Astrocyte (in vitro differentiated cells and primary cell): ENCODE measurements at regions not wholly inside any gene's neighbourhood (a gene's known extent, or its start where the extent isn't known, plus 50 kb on each side); places are given as distances from the start of the nearest gene placed in this dataset.

Source experiments
- DNase-seq: peaks from one replicate; pipeline ENCODE4 v3.0.0-alpha.2; 2010; ENCODE audit warnings: low read depth
- FAIRE-seq: peaks from 2 replicates; lab custom pipeline; 2011; peaks lifted over from hg19 to GRCh38; lab: Jason Lieb, UNC
- H2AFZ ChIP-seq: 2 replicates; pipeline ENCODE4 v1.6.0; 2012; ENCODE audit warnings: low read depth, low read length, inconsistent platforms
- H3K27ac ChIP-seq: 2 replicates; pipeline ENCODE4 v1.5.1; 2011; ENCODE audit warnings: low read depth, low read length, inconsistent platforms
- H3K27me3 ChIP-seq: 2 replicates; pipeline ENCODE4 v1.6.0; 2011; ENCODE audit warnings: low read length, inconsistent platforms; ENCODE audit not compliant: insufficient read depth
- H3K36me3 ChIP-seq: 2 replicates; pipeline ENCODE4 v1.5.1; 2011; ENCODE audit warnings: low read length, inconsistent platforms; ENCODE audit not compliant: insufficient read depth
- H3K4me1 ChIP-seq: 2 replicates; pipeline ENCODE4 v1.5.1; 2011; ENCODE audit warnings: low read length, inconsistent platforms; ENCODE audit not compliant: insufficient read depth
- H3K4me2 ChIP-seq: 2 replicates; pipeline ENCODE4 v1.6.0; 2012; ENCODE audit warnings: low read length, inconsistent platforms
- H3K4me3 ChIP-seq: 2 replicates; pipeline ENCODE4 v1.5.1; 2011; ENCODE audit warnings: low read depth, mild to moderate bottlenecking, low read length, inconsistent platforms; ENCODE audit not compliant: insufficient read depth
- H3K79me2 ChIP-seq: 2 replicates; pipeline ENCODE4 v1.6.0; 2012; ENCODE audit warnings: mild to moderate bottlenecking, low read length, inconsistent platforms; ENCODE audit not compliant: insufficient read depth
- H3K9ac ChIP-seq: 2 replicates; pipeline ENCODE4 v1.6.0; 2012; ENCODE audit warnings: mild to moderate bottlenecking, low read length, inconsistent platforms
- H3K9me3 ChIP-seq: 2 replicates; pipeline ENCODE4 v1.5.1; 2012; ENCODE audit warnings: low read depth, mild to moderate bottlenecking, low read length, inconsistent platforms; ENCODE audit not compliant: insufficient read depth
- H4K20me1 ChIP-seq: 2 replicates; pipeline ENCODE4 v1.6.0; 2012; ENCODE audit warnings: low read length, inconsistent platforms; ENCODE audit not compliant: insufficient read depth
- H3K27ac Mint-ChIP-seq: one replicate; pipeline ENCODE4 v1.8.0; 2021; ENCODE audit warnings: mild to moderate bottlenecking, mixed read lengths; ENCODE audit not compliant: unreplicated experiment
- H3K27me3 Mint-ChIP-seq: one replicate; pipeline ENCODE4 v1.8.0; 2021; ENCODE audit warnings: low read depth, mixed read lengths; ENCODE audit not compliant: unreplicated experiment
- H3K36me3 Mint-ChIP-seq: one replicate; pipeline ENCODE4 v1.8.0; 2021; ENCODE audit warnings: low read depth, mixed read lengths; ENCODE audit not compliant: unreplicated experiment
- H3K4me1 Mint-ChIP-seq: one replicate; pipeline ENCODE4 v1.8.0; 2021; ENCODE audit warnings: low read depth, mixed read lengths; ENCODE audit not compliant: unreplicated experiment
- H3K4me3 Mint-ChIP-seq: one replicate; pipeline ENCODE4 v1.8.0; 2021; ENCODE audit warnings: mild to moderate bottlenecking, moderate library complexity, mixed read lengths; ENCODE audit not compliant: unreplicated experiment
- H3K9me3 Mint-ChIP-seq: one replicate; pipeline ENCODE4 v1.8.0; 2021; ENCODE audit warnings: mild to moderate bottlenecking, mixed read lengths; ENCODE audit not compliant: unreplicated experiment
- EZH2 ChIP-seq: IDR thresholded peaks from 2 replicates; pipeline ENCODE4 v1.6.1; 2012; ENCODE audit warnings: mild to moderate bottlenecking, low read length, inconsistent platforms; ENCODE audit not compliant: insufficient read depth
- TF ChIP-seq, protein P1 (sequence below): IDR thresholded peaks from 2 replicates; pipeline ENCODE4 v1.5.1; 2011; ENCODE audit warnings: low read depth, mild to moderate bottlenecking, inconsistent platforms, low read length, moderate library complexity; ENCODE audit not compliant: insufficient read depth

GRCh38 chr20:39871013-39871412 is 818.0 kb downstream of the MAFB start:
- Histone ChIP-seq H3K4me1 (no peaks in the 10 kb centered on the region), H3K79me2 (no peaks in the 10 kb centered on the region), H3K27me3 (no peaks in the 10 kb centered on the region), H3K36me3 (no peaks in the 10 kb centered on the region), H3K9me3 (no peaks in the 10 kb centered on the region), H2AFZ (no peak overlapping the region), H4K20me1 (no peaks in the 10 kb centered on the region), H3K4me3 (no peak overlapping the region), H3K9ac (no peak overlapping the region), H3K4me2 (no peak overlapping the region), H3K27ac (no peak overlapping the region)
- no peak overlapping the region for H3K4me3 Mint-ChIP-seq
- no peaks in the 10 kb centered on the region for H3K36me3 Mint-ChIP-seq
- FAIRE-seq (no peak), DNase-seq (no peak)
- TF ChIP-seq EZH2: no peak
- TF ChIP-seq, protein P1, sequence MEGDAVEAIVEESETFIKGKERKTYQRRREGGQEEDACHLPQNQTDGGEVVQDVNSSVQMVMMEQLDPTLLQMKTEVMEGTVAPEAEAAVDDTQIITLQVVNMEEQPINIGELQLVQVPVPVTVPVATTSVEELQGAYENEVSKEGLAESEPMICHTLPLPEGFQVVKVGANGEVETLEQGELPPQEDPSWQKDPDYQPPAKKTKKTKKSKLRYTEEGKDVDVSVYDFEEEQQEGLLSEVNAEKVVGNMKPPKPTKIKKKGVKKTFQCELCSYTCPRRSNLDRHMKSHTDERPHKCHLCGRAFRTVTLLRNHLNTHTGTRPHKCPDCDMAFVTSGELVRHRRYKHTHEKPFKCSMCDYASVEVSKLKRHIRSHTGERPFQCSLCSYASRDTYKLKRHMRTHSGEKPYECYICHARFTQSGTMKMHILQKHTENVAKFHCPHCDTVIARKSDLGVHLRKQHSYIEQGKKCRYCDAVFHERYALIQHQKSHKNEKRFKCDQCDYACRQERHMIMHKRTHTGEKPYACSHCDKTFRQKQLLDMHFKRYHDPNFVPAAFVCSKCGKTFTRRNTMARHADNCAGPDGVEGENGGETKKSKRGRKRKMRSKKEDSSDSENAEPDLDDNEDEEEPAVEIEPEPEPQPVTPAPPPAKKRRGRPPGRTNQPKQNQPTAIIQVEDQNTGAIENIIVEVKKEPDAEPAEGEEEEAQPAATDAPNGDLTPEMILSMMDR: no peak
- H3K27me3 Mint-ChIP-seq: no peaks in the 10 kb centered on the region
- peaks cover 7% of the 10 kb centered on the region for H3K4me1 Mint-ChIP-seq
- no peak overlapping the region for H3K27ac Mint-ChIP-seq
- H3K9me3 Mint-ChIP-seq: peaks cover 2% of the 10 kb centered on the region

DNA sequence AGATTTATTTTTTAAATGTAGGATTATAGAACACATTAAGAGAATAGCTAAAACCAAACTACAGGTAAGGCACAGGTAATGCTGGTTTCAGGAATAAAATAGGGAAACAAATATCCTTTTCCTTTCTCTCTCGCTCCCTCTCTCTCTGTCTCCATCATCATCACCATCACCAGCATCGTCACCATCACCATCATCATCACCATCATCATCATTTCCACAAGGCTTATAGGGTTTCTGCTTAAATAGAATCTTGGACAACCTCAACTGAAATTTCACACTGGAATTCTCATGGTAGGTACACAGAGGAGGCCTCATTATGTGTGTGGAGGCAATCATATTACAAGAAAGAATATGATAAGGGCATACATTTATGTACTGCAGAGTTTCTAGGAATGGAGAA is 823.6 kb downstream of the MAFB start:
- Histone ChIP-seq H3K27me3 (no peaks in the 10 kb centered on the region), H3K4me2 (no peak overlapping the region), H3K4me1 (no peaks in the 10 kb centered on the region), H3K4me3 (no peak overlapping the region), H4K20me1 (no peaks in the 10 kb centered on the region), H3K9ac (no peak overlapping the region), H3K9me3 (no peaks in the 10 kb centered on the region), H3K27ac (no peak overlapping the region), H3K36me3 (no peaks in the 10 kb centered on the region), H2AFZ (no peak overlapping the region), H3K79me2 (no peaks in the 10 kb centered on the region)
- H3K36me3 Mint-ChIP-seq: no peaks in the 10 kb centered on the region
- no peak for TF ChIP-seq EZH2
- TF ChIP-seq, protein P1: no peak
- no peak for FAIRE-seq
- H3K4me1 Mint-ChIP-seq: peaks cover 8% of the 10 kb centered on the region
- H3K27me3 Mint-ChIP-seq: no peaks in the 10 kb centered on the region
- DNase-seq: no peak
- H3K4me3 Mint-ChIP-seq: no peak overlapping the region
- peaks cover 2% of the 10 kb centered on the region for H3K9me3 Mint-ChIP-seq
- H3K27ac Mint-ChIP-seq: no peak overlapping the region

DNA sequence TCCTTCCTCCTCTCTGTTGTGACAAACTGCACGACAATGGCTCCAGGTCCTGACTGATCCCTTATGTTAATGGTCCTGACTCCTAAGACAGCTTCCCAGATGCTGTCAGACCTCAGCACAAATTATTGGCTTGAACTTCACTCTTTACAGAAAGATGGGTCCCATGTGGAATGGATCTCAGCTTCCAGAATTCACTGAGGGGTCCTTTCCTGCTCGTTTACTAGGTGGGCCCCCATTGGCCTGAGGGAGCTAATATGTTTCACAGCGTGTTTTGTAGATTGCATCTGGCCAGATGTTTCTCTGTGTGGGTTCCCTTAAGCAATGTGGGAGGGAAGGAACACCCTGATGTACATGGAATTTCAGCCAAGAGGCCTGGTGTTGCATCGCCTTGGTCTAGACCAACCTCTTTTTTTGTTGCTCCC is 826.6 kb downstream of the MAFB start:
- H3K27ac Mint-ChIP-seq: peak overlapping the region; percentile 77

More for the DNA sequence above, 826.6 kb downstream of the MAFB start:
- Histone ChIP-seq H3K4me2 (no peak overlapping the region), H2AFZ (no peak overlapping the region), H3K79me2 (no peaks in the 10 kb centered on the region), H3K27ac (no peak overlapping the region), H3K9me3 (no peaks in the 10 kb centered on the region), H3K27me3 (no peaks in the 10 kb centered on the region), H3K9ac (no peak overlapping the region), H4K20me1 (no peaks in the 10 kb centered on the region), H3K36me3 (no peaks in the 10 kb centered on the region), H3K4me1 (no peaks in the 10 kb centered on the region), H3K4me3 (no peak overlapping the region)
- Mint-ChIP-seq H3K4me3 (no peak overlapping the region), H3K36me3 (no peaks in the 10 kb centered on the region), H3K27me3 (no peaks in the 10 kb centered on the region), H3K4me1 (peaks cover 8% of the 10 kb centered on the region), H3K9me3 (no peaks in the 10 kb centered on the region)
- FAIRE-seq (no peak), DNase-seq (no peak)
- no peak for TF ChIP-seq EZH2
- TF ChIP-seq, protein P1: no peak
